GM23248 (cell line): ENCODE measurements at regions not wholly inside any gene's neighbourhood (a gene's known extent, or its start where the extent isn't known, plus 50 kb on each side); places are given as distances from the start of the nearest gene placed in this dataset.

Source experiments
- EZH2 ChIP-seq: fragments of 200-600 bp; sonication (generic); IDR thresholded peaks from 2 replicates; pipeline ENCODE4 v1.6.1; 2018; ENCODE audit warnings: antibody characterized with exemption, mild to moderate bottlenecking; ENCODE audit not compliant: insufficient read depth, poor library complexity, severe bottlenecking
- EZH2phosphoT487 ChIP-seq: fragments of 200-600 bp; sonication (generic); IDR thresholded peaks from 2 replicates; pipeline ENCODE4 v1.6.1; 2018; ENCODE audit warnings: antibody characterized with exemption, moderate library complexity, mild to moderate bottlenecking, low read depth; ENCODE audit not compliant: insufficient read depth

DNA sequence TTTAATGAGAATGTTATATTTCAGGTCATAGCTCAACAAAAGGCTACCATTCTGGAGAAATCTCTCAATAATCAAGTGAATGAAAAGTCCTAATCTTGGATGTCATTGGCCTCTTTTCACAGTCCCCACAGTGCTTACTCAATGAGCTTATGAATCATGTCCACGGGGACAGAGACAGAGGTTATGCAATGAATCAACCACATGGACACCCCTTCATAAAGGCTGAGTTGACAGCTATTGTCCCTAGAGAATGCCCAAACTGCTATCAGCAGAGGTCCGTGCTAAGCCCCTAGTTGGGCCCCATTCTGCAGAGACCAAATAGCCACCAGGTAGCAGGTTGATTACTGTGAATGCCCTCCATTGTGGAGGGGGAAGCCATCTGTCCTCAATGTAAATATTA lies 158.1 kb downstream of the LHFPL1 start:
- no peak for TF ChIP-seq EZH2phosphoT487
- no peak for TF ChIP-seq EZH2
